DMS153 treated with DMSO at 0.1 percent for 48 hours (cell line): ENCODE measurements at regions not wholly inside any gene's neighbourhood (a gene's known extent, or its start where the extent isn't known, plus 50 kb on each side); places are given as distances from the start of the nearest gene placed in this dataset.
"Not testable (repeated sequence)": the region's sequence is repeated elsewhere in the genome, so short reads cannot be mapped to it uniquely, and the experiment has no call there.

Experiments used
- DNase-seq: peaks from one replicate; lab custom pipeline; 2025; ENCODE audit not compliant: unreplicated experiment; lab: John Stamatoyannopoulos, UW

GRCh38 chr13:55560331-55560730, 1580.4 kb upstream of the PRR20A start:
- DNase-seq, result no peak

- no peak for DNase-seq
Measured at GRCh38 chr13:55563267-55563666, 1577.5 kb upstream of the PRR20A start.

- no peak for DNase-seq
Measured at GRCh38 chr13:55566334-55566733, 1574.4 kb upstream of the PRR20A start.

GRCh38 chr13:55566779-55567178, 1573.9 kb upstream of the PRR20A start:
- no peak for DNase-seq

GRCh38 chr13:55567721-55568625, 1572.7 kb upstream of the PRR20A start:
- no peak for DNase-seq

GRCh38 chr13:55569082-55569481, 1571.6 kb upstream of the PRR20A start:
- DNase-seq, result no peak

GRCh38 chr13:55569514-55569913, 1571.2 kb upstream of the PRR20A start:
- DNase-seq, result no peak

GRCh38 chr13:55570371-55570770, 1570.3 kb upstream of the PRR20A start:
- no peak for DNase-seq

- DNase-seq, result no peak
Measured at GRCh38 chr13:55571237-55571867, 1569.4 kb upstream of the PRR20A start.

GRCh38 chr13:55572408-55572807, 1568.3 kb upstream of the PRR20A start:
- DNase-seq, result no peak

- DNase-seq, result no peak
Measured at GRCh38 chr13:55572862-55573261, 1567.9 kb upstream of the PRR20A start.

GRCh38 chr13:55573565-55573964, 1567.2 kb upstream of the PRR20A start:
- DNase-seq, result no peak

- DNase-seq, result no peak
Measured at GRCh38 chr13:55576389-55576788, 1564.3 kb upstream of the PRR20A start.

- no peak for DNase-seq
Measured at GRCh38 chr13:55577082-55577846, 1563.5 kb upstream of the PRR20A start.

- DNase-seq, result no peak
Measured at GRCh38 chr13:55577847-55578210, 1562.9 kb upstream of the PRR20A start.

GRCh38 chr13:55582294-55582693, 1558.4 kb upstream of the PRR20A start:
- DNase-seq, result not testable (repeated sequence)

GRCh38 chr13:55583953-55584593, 1556.6 kb upstream of the PRR20A start:
- no peak for DNase-seq

GRCh38 chr13:55602784-55603183, 1537.9 kb upstream of the PRR20A start:
- no peak for DNase-seq

GRCh38 chr13:55606045-55606665, 1534.6 kb upstream of the PRR20A start:
- DNase-seq, result no peak

- no peak for DNase-seq
Measured at GRCh38 chr13:55613429-55614187, 1527.1 kb upstream of the PRR20A start.
